T-helper 1 cell treated with Interleukin-12 subunit alpha and Interleukin-12 subunit beta and Interleukin-4 antibody, amounts not matched to agents 30 ng/mL and 1 ng/mL, for 36 hours (primary cell): ENCODE measurements at regions not wholly inside any gene's neighbourhood (a gene's known extent, or its start where the extent isn't known, plus 50 kb on each side); places are given as distances from the start of the nearest gene placed in this dataset.

Experiments
- intact Hi-C: fragments of 100-400 bp; cut with micrococcal nuclease; formaldehyde crosslinking; loops from one replicate; pipeline ENCODE4 v1.15.1; 2024

DNA sequence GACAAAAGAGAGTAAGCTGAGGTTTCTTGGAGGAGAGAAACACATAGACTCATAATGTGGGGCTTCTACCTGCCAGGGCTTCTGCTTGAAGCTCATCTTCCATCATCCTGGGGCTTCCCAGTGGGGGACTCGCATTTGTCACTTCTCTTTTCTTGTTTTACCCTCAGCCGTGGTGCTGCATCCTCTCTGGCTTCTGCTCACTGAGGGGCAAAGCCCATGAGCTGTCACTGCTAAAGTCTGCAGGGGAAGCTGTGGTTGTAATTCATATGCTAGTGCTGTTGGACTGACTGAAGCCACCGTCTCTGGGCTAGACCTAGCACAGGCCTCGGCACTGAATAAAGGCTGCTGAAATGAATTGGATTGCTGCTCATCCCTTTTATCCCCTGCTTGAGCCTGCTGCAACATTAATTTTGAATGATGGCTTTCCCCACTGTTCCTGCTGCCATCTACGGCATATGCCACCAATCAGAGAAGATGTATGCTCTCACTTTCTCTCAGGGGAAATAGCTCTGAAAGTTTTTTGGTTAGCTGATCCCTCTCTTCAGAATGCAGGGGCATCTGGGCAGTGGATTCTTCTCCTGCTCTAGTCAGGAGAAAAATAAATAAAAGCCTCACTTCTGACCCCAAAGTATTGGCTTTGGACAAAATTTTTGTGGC is 568.4 kb upstream of the MAP3K7 start:
- intact Hi-C loops, result no loop called here

DNA sequence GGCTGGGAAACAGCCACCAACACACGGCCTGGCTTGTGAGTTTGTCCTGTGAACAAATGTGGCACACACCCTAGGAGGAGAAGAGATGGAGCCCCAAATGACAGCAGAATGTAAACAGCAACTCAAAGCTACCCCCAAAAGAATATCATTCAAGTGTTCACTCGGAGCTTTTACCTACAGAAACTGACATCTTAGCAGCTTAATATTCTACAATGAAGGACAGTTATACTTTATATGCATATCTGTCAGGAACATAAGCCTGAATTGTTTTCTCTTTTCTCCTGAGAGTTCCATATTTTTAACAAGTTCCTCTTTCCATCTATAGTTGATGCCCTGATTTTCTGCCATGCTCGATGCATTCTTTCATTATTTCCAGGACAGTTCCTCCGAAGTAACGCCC is 566.0 kb upstream of the MAP3K7 start:
- intact Hi-C loops, result no loop called here

DNA sequence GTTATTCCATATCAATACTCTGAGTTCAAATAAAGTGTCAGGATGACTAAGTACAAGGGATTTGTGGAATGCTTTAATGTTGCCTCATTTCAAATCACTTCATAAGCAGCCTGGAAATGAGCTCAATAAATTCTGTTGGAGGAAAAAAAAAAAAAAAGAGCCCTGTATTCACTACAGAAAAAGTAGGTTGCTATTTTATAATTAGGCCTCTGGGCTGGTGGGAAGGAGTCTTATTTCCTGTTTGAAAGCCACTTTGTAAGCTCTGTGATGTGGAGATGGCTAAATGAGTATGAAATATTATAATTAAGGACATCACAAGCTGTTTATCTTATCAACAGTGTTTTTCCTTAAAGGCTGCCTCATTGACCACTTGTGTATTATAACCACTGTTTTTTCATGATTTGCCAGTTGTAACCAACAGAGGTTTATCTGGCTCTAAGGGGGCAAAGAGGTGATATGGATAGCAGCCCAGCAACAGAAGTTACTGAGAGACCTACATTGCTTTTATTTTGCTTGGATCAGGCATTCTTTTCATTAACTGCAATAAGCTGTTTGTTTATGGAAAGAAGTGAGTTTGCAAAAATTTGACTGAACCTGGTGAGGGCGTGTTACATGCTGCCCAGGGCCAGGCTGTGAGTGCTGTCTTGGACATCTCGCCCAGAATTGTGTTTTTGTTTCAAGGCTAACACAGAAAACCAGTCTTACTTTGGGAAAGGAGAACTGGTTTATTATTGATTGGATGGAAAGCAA is 563.3 kb upstream of the MAP3K7 start:
- intact Hi-C loops, result no loop called here

DNA sequence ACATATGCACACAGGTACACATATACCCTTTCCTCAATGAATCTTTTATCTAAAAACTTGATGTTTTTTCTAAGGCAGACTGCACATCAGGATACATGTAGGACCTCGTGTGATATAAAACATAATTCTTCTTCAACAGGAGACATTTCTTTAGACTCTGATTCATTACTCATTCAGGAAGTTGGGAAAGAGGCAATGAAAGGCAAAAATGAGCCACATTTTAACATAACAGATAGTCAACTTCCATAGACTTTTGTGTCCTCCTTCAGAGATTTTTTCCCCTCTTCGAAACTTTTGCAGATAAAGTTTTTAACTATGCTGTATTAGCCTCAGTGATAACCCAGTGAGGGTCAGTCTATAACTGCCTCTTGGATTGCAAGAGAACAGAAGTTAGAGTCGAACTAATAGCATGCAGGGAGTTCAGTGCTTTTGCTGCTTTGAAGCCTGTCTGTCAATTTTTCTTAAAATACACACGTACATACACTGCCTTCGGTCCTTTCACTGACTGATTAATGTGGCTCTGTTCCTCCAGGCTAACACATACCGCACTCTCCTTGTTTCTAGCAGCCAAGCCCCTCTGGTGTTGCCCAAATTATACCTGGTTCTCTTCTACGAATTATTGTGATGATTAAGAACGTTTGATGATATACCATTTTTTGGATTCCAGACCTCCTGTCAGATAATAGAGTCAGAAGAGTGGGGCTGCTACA is 562.5 kb upstream of the MAP3K7 start:
- intact Hi-C loops, result no loop called here

- intact Hi-C loops, result no loop called here
Measured at GRCh38 chr6:91144126-91144525, 557.3 kb upstream of the MAP3K7 start.

DNA sequence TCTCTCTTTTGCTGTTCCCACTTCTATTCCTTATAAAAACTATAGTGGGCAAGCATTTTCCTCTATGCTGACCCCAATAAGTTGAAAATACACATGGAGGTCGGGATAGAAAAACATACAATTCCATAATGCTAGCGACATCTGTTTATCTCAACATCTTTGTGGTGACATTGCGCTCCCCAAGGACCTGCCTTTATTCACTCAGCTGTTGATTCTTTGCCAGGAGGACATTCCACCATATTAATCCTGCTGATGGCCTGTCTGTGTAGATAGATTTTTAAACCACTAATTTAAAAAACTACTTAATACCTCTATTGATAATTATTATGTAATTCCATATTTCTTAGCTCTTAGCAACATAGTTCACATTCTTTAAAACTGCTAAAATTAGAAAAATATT is 555.3 kb upstream of the MAP3K7 start:
- intact Hi-C loops, result no loop called here

DNA sequence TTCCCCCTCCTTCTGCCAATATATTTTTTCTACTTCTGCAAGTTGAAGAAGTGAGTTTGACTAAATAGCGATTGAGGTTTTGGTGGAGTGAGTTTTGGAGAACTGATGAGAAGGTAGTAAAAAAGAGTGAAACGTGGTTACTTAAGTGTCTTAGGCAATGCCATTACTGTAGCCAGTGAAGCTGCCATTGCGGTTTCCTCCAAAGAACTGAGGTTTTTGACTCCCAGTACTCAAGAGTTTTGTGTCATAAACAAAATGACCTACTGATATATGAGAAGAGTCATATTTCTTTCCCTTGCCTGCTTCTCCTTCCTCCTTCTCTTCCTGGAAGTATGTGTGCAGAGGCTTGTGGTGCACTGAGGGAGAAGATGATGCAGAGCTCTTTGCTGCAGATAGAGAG is 554.5 kb upstream of the MAP3K7 start:
- intact Hi-C loops, result no loop called here

- intact Hi-C loops, result no loop called here
Measured at GRCh38 chr6:91140449-91140848, 553.6 kb upstream of the MAP3K7 start.

GRCh38 chr6:91137286-91137685 is 550.4 kb upstream of the MAP3K7 start:
- intact Hi-C loops, result no loop called here

DNA sequence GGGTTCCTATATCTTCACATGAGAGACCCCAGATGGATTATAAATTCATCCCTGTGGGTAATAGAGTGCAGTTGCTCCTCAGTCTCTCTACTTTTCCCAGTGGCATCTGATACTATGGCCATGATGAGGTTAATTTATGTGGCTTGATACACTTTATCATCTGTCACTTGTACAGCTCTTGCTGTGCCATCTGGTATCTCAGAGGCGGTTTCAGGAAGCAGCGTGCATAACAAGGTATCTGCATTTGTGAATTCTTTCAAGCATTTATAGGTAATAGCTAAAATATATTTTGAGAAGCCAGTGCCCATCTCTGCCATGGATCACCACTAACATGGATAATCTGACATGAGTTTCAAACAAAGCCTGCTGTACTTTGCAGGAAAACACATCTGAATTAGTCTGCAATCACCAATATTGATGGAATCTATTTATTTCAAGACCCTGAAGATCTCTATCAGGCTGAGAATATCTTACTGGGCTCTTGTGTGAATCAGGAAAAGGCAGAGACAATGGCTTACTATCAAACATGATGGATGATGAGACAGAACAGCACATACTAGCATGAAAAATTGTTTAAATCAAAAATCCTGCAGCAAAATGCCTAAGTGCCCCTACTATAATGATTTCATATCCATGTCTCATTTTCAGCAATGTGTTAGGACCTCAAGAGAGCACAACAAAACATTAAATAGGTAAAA is 548.7 kb upstream of the MAP3K7 start:
- intact Hi-C loops, result no loop called here

DNA sequence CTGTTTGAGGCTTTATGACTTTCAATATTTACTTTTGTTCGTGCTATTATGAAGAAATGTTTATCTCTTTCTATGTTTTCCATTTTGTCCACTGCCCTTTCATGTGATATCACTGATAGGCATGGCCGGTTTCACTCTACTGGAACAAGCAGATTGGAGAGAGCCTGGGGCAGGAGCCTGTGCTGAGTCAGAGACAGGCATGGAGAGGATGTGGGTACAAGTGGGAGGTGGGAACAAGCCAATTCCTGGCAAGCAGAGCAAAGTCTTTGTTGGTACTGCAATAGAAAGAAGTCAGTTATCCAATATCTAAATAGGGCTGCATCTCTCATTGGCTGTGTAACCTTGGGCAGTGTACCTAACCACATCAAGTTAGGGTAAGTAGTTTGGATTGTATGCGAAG is 545.6 kb upstream of the MAP3K7 start:
- intact Hi-C loops, result no loop called here

DNA sequence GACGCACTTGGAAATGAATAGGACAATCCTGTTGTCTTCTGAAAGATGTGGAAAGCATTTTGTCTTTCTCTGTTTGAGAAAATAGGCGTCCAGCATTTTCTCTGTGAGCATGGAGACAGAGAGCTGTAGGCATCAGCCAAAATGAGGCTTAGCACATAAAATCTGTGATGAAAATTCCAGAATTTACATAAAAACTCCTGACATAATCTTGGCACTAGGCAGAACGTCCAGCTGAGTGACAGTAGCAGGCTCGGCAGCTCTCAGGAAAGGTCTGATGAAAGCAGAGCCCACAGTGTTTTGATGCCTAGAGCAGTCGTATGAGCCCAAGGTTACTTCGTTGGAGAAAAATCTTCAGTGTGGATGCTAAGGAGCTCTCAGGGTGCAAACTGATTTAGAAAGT is 543.3 kb upstream of the MAP3K7 start:
- intact Hi-C loops, result no loop called here

GRCh38 chr6:91127752-91128151 is 540.9 kb upstream of the MAP3K7 start:
- intact Hi-C loops, result no loop called here

GRCh38 chr6:91126876-91127275 is 540.0 kb upstream of the MAP3K7 start:
- intact Hi-C loops, result no loop called here

DNA sequence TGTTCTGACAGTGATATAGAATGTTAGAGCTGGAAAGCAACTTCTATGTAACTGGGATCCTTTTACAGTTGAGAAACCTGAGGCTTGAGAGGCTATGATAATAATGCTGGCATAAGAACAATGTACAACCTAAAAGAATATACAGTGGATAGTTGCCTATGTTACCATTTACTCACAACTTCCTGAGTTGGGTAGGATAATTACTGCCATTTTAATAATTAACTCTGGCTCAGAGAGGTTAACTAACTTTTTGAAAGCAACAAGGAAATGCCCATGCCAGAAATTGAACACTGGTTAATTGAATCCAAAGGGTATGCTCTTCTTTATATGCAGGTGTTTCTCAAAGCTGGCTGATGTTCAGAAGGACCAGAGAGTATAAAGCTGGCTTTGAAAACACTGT is 530.7 kb upstream of the MAP3K7 start:
- intact Hi-C loops, result no loop called here

GRCh38 chr6:91114123-91114708 is 527.3 kb upstream of the MAP3K7 start:
- intact Hi-C loops, result no loop called here

- intact Hi-C loops, result no loop called here
Measured at GRCh38 chr6:91106083-91106482, 519.2 kb upstream of the MAP3K7 start.

DNA sequence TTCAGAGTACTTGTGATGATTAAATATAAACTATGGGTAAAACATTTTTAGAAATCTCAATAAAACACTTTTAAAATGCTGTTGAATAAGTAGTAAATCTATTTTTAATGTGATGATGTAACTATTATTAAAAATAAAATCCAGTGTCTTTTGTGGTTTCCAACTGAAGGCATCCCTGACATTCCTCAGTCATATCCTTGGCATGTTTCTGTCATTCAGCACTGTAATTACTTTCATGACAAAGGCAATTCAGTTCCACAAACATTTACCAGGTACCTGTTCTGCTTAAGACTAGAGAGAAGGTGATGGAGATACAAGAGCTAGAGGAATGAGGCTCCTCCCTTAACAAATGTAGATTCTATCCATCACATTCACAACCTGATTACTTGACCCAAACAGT is 518.7 kb upstream of the MAP3K7 start:
- intact Hi-C loops, result no loop called here

- intact Hi-C loops, result no loop called here
Measured at GRCh38 chr6:91099479-91099878, 512.6 kb upstream of the MAP3K7 start.

- intact Hi-C loops, result no loop called here
Measured at GRCh38 chr6:91098006-91098405, 511.1 kb upstream of the MAP3K7 start.

DNA sequence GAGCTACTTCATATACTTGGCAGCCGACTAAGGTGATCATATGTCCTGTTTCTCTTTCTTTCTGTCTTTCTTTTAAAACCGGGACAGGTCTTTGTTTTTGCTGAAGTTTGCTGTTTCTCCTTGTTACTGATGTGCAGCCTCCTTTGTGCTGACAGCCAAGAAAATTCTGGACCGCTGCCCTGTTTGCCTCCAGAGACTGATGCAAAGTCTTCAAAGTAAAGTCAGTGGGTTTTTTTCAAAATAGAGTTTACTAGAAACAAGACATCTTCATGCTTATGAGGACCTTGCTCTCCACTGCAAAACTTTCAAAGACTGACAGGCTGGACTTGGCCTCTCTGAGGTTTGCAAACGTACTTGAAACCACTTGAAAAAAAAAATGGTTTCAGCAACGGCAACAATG is 510.5 kb upstream of the MAP3K7 start:
- intact Hi-C loops, result no loop called here
